Endothelial cell of umbilical vein (primary cell): ENCODE measurements at regions not wholly inside any gene's neighbourhood (a gene's known extent, or its start where the extent isn't known, plus 50 kb on each side); places are given as distances from the start of the nearest gene placed in this dataset.

Experiments used
- BruUV-seq: library from RNA; stranded (reverse); fragments of 400-500 nt; replicated peaks from 2 replicates; lab custom pipeline; 2021; lab: Mats Ljungman, UMichigan
- CTCF ChIA-PET: fragments of 300-600, 350-600 bp; sonication (Branson Sonifier 250); formaldehyde crosslinking; loops from one replicate; lab custom pipeline; 2021; ENCODE audit warnings: antibody characterized with exemption, inconsistent platforms; lab: Charles Lee
- POLR2A ChIA-PET: fragments of 300-600, 350-600 bp; sonication (Branson Sonifier 250); formaldehyde crosslinking; loops from one replicate; lab custom pipeline; 2021; ENCODE audit warnings: antibody characterized with exemption, inconsistent platforms; lab: Charles Lee
- DNase-seq: peaks from one replicate; pipeline ENCODE4 v3.0.0-alpha.2; 2011; ENCODE audit warnings: low read depth, low spot score
- FAIRE-seq: peaks from 2 replicates; lab custom pipeline; 2011; peaks lifted over from hg19 to GRCh38; lab: Jason Lieb, UNC
- H2AFZ ChIP-seq: 2 replicates; pipeline ENCODE4 v1.6.0; 2012; ENCODE audit warnings: low read depth, low read length, control low read depth, inconsistent platforms
- H3K27ac ChIP-seq: 2 replicates; pipeline ENCODE4 v1.5.1; 2011; ENCODE audit warnings: low read depth, mild to moderate bottlenecking, control low read depth, low read length, moderate library complexity; ENCODE audit not compliant: insufficient read depth
- H3K27me3 ChIP-seq, 2 experiments: 2 replicates each; pipeline versions ENCODE4 v1.6.0 to v1.6.1; 2011; ENCODE audit warnings: low read length in 2 of 2, mixed read lengths in 1 of 2; ENCODE audit not compliant: control insufficient read depth in 2 of 2, insufficient read depth in 2 of 2
- H3K36me3 ChIP-seq, 2 experiments: 2 replicates in 1 of 2; 3 replicates in 1 of 2; pipeline ENCODE4 v1.5.1; 2011; ENCODE audit warnings: low read length in 2 of 2, mild to moderate bottlenecking in 1 of 2, moderate library complexity in 1 of 2; ENCODE audit not compliant: control insufficient read depth in 2 of 2, insufficient read depth in 2 of 2; ENCODE audit errors: extremely low read depth in 1 of 2
- H3K4me1 ChIP-seq: 3 replicates; pipeline ENCODE4 v1.5.1; 2011; ENCODE audit warnings: mild to moderate bottlenecking, low read length; ENCODE audit not compliant: control insufficient read depth, insufficient read depth; ENCODE audit errors: extremely low read depth
- H3K4me2 ChIP-seq: 2 replicates; pipeline ENCODE4 v1.6.1; 2011; ENCODE audit warnings: low read length, control low read depth, mixed read lengths; ENCODE audit not compliant: insufficient read depth
- H3K4me3 ChIP-seq, 3 experiments: fragments of 200-600 bp in 1 of 3; sonication (generic), shearing (Covaris generic) in 1 of 3; replicated peaks in 1 of 3; 2 replicates each; pipeline ENCODE4 v1.5.1; 2011 to 2016; ENCODE audit warnings: control low read depth in 3 of 3, low read length in 3 of 3, mild to moderate bottlenecking in 2 of 3, inconsistent platforms in 1 of 3, low read depth in 1 of 3, moderate library complexity in 1 of 3; ENCODE audit not compliant: insufficient read depth in 1 of 3
- H3K79me2 ChIP-seq: 2 replicates; pipeline ENCODE4 v1.6.0; 2012; ENCODE audit warnings: low read length, inconsistent platforms; ENCODE audit not compliant: control insufficient read depth, insufficient read depth
- H3K9ac ChIP-seq: replicated peaks from 2 replicates; pipeline ENCODE3; 2011; ENCODE audit warnings: low read length, control low read depth; ENCODE audit not compliant: insufficient read depth; ENCODE audit errors: extremely low read depth
- H3K9me1 ChIP-seq: replicated peaks from 3 replicates; pipeline ENCODE4 v1.6.0; 2011; ENCODE audit warnings: mild to moderate bottlenecking, low read length; ENCODE audit not compliant: control insufficient read depth, insufficient read depth; ENCODE audit errors: extremely low read depth
- H3K9me3 ChIP-seq: replicated peaks from 2 replicates; pipeline ENCODE4 v1.5.1; 2012; ENCODE audit warnings: low read length, inconsistent platforms; ENCODE audit not compliant: control insufficient read depth, insufficient read depth
- H4K20me1 ChIP-seq: replicated peaks from 2 replicates; pipeline ENCODE3; 2011; ENCODE audit warnings: mild to moderate bottlenecking, low read length; ENCODE audit not compliant: control insufficient read depth, insufficient read depth; ENCODE audit errors: extremely low read depth
- EZH2 ChIP-seq: IDR thresholded peaks from 2 replicates; pipeline ENCODE4 v1.6.1; 2012; ENCODE audit warnings: borderline replicate concordance, low read depth, mild to moderate bottlenecking, moderate library complexity, low read length, inconsistent platforms; ENCODE audit not compliant: severe bottlenecking
- FOS ChIP-seq: IDR thresholded peaks from 2 replicates; pipeline ENCODE4 v1.6.1; 2011; ENCODE audit warnings: mild to moderate bottlenecking, low read length, moderate library complexity, borderline replicate concordance; ENCODE audit not compliant: insufficient read depth
- GATA2 ChIP-seq: IDR thresholded peaks from 2 replicates; pipeline ENCODE4 v1.7.0; 2011; ENCODE audit warnings: low read depth, mild to moderate bottlenecking, moderate library complexity, mixed read lengths, low read length; ENCODE audit not compliant: insufficient read length, insufficient read depth
- JUN ChIP-seq: IDR thresholded peaks from 2 replicates; pipeline ENCODE4 v1.6.1; 2011; ENCODE audit warnings: borderline replicate concordance, low read depth; ENCODE audit not compliant: insufficient read length, insufficient read depth
- MYC ChIP-seq: IDR thresholded peaks from one replicate; pipeline ENCODE4 v1.6.1; 2011; ENCODE audit warnings: mild to moderate bottlenecking, low read depth, low read length
- POLR2A ChIP-seq: IDR thresholded peaks from 2 replicates; pipeline ENCODE4 v1.6.1; 2012; ENCODE audit warnings: low read depth, mild to moderate bottlenecking, control low read depth, low read length
- POLR2AphosphoS5 ChIP-seq: IDR thresholded peaks from 2 replicates; pipeline ENCODE4 v1.6.1; 2012; ENCODE audit warnings: low read depth, mild to moderate bottlenecking, control low read depth, low read length, moderate library complexity; ENCODE audit not compliant: insufficient read depth
- dilution Hi-C: fragments of 300-500 bp; cut with MboI; formaldehyde crosslinking; loops from one replicate; pipeline ENCODE4 v1.15.0; 2019; ENCODE audit warnings: low sequenced_read_pairs; ENCODE audit not compliant: extremely low pct_ligation_motif_present
- intact Hi-C: fragments of 100-400 bp; cut with micrococcal nuclease; formaldehyde crosslinking; loops from one replicate; pipeline ENCODE4 v1.10.0; 2022
- TF ChIP-seq, protein P1 (sequence below), 2 donors: IDR thresholded peaks; 1 replicate in 1 of 2; 2 replicates in 1 of 2; pipeline ENCODE4 v1.5.1; 2011; ENCODE audit warnings: low read length in 2 of 2, mild to moderate bottlenecking in 2 of 2, moderate library complexity in 2 of 2, control low read depth in 1 of 2, inconsistent platforms in 1 of 2, low read depth in 1 of 2; ENCODE audit not compliant: insufficient read depth in 1 of 2; ENCODE audit errors: extremely low read depth in 1 of 2
- TF ChIP-seq, protein P2 (sequence below): IDR thresholded peaks from 2 replicates; pipeline ENCODE4 v1.6.1; 2011; ENCODE audit not compliant: insufficient read depth, insufficient read length

DNA sequence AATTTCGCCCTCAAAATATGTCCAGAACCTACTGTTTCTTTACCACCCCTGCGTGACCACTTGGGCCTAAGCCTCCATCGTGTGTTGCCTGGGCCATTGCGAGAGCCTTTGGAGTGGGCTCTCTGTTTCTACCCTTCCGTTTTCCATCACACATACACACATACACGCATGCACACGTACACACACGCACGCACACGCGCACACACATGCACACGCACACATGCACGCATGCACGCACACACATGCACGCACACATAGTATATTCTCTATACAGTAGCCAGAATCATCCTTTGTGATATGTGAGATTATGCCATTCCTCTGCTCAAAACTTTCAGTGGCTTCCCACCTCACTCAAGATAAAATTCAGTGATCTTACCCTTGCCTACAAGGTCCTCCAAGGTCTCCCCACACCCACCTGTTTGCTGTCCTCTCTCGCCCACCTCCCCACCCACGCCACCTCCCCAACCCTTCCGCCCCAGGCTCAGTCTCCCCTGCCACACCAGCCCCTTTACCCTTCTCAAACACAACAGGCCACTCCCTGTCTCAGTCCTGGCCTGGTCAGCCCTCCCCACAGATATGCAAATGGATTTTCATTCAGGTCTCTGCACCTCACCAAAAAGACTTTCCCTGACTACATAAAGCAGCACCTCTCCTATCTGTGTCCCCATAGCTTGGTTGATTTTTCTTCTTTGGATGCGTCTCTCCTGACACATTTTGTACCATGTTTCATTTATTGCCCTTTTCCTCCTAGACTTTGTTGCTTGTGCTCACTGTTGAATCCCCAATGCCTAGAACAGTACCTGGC lies 559.6 kb downstream of the CD83 start:
- Histone ChIP-seq H3K27me3 (no peaks in the 10 kb centered on the region), H3K79me2 (no peaks in the 10 kb centered on the region), H3K4me3 (no peak overlapping the region), H3K36me3 (no peaks in the 10 kb centered on the region), H3K4me2 (no peak overlapping the region), H2AFZ (no peak overlapping the region), H3K9me3 (no peaks in the 10 kb centered on the region), H3K9ac (no peak overlapping the region), H3K27ac (no peak overlapping the region), H4K20me1 (no peaks in the 10 kb centered on the region), H3K4me1 (no peaks in the 10 kb centered on the region), H3K9me1 (no peaks in the 10 kb centered on the region)
- CTCF ChIA-PET = no interaction called here
- no peak for TF ChIP-seq JUN
- no peak for TF ChIP-seq MYC
- no peak for TF ChIP-seq POLR2A
- no peak for TF ChIP-seq GATA2
- TF ChIP-seq, protein P1, sequence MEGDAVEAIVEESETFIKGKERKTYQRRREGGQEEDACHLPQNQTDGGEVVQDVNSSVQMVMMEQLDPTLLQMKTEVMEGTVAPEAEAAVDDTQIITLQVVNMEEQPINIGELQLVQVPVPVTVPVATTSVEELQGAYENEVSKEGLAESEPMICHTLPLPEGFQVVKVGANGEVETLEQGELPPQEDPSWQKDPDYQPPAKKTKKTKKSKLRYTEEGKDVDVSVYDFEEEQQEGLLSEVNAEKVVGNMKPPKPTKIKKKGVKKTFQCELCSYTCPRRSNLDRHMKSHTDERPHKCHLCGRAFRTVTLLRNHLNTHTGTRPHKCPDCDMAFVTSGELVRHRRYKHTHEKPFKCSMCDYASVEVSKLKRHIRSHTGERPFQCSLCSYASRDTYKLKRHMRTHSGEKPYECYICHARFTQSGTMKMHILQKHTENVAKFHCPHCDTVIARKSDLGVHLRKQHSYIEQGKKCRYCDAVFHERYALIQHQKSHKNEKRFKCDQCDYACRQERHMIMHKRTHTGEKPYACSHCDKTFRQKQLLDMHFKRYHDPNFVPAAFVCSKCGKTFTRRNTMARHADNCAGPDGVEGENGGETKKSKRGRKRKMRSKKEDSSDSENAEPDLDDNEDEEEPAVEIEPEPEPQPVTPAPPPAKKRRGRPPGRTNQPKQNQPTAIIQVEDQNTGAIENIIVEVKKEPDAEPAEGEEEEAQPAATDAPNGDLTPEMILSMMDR (IDR thresholded peaks at IDR 0.05; ENCODE audit: extremely low read depth in 1 of 2, insufficient read depth in 1 of 2, low read depth in 1 of 2, low read length in 2 of 2) = no peak
- TF ChIP-seq FOS = no peak
- TF ChIP-seq, protein P2, sequence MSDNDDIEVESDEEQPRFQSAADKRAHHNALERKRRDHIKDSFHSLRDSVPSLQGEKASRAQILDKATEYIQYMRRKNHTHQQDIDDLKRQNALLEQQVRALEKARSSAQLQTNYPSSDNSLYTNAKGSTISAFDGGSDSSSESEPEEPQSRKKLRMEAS = no peak
- TF ChIP-seq EZH2 = no peak
- no peak for TF ChIP-seq POLR2AphosphoS5
- POLR2A ChIA-PET = no interaction called here
- FAIRE-seq = no peak
- DNase-seq = no peak
- no TSS peak for BruUV-seq
- dilution Hi-C loops (no loop called here), intact Hi-C loops (no loop called here)
